CD4-positive, alpha-beta T cell (primary cell): ENCODE measurements at regions not wholly inside any gene's neighbourhood (a gene's known extent, or its start where the extent isn't known, plus 50 kb on each side); places are given as distances from the start of the nearest gene placed in this dataset.

Experiments used
- ATAC-seq: fragments of 200-7000 bp; cut with Tn5 transposase; one replicate; pipeline ENCODE4 v1.10.0; 2022; ENCODE audit warnings: mild to moderate bottlenecking; ENCODE audit not compliant: poor library complexity
- CTCF ChIA-PET: fragments of 350-600 bp; sonication (Branson Sonifier 250); formaldehyde crosslinking; loops from one replicate; lab custom pipeline; 2021; ENCODE audit warnings: antibody characterized with exemption, inconsistent platforms; lab: Charles Lee
- POLR2A ChIA-PET: fragments of 350-600 bp; sonication (Branson Sonifier 250); formaldehyde crosslinking; loops from one replicate; lab custom pipeline; 2021; ENCODE audit warnings: antibody characterized with exemption, inconsistent platforms; lab: Charles Lee
- DNase-seq, 14 experiments: peaks; one replicate each; pipeline ENCODE4 v3.0.0-alpha.2; 2013 to 2020; ENCODE audit warnings: mixed read lengths in 2 of 14
- H3K27ac ChIP-seq, 2 donors: one replicate each; pipeline versions ENCODE4 v1.5.1 to v1.7.0; 2013; ENCODE audit warnings: low read length in 2 of 2, low read depth in 1 of 2, mild to moderate bottlenecking in 1 of 2
- H3K27me3 ChIP-seq, 2 experiments: 1 replicate in 1 of 2; 2 replicates in 1 of 2; pipeline versions ENCODE4 v1.6.1 to v1.7.0; 2013; ENCODE audit warnings: low read length in 2 of 2, control low read depth in 1 of 2, mild to moderate bottlenecking in 1 of 2, moderate library complexity in 1 of 2; ENCODE audit not compliant: insufficient read depth in 2 of 2, control insufficient read depth in 1 of 2
- H3K36me3 ChIP-seq: one replicate; pipeline ENCODE4 v1.6.1; 2013; ENCODE audit warnings: low read length, control low read depth; ENCODE audit not compliant: insufficient read depth
- H3K4me1 ChIP-seq: one replicate; pipeline ENCODE4 v1.6.1; 2013; ENCODE audit warnings: low read length, control low read depth; ENCODE audit not compliant: insufficient read depth
- H3K4me3 ChIP-seq: one replicate; pipeline ENCODE4 v1.5.1; 2013; ENCODE audit warnings: mild to moderate bottlenecking, low read length, moderate library complexity
- H3K9me3 ChIP-seq, 2 experiments: 1 replicate in 1 of 2; 2 replicates in 1 of 2; pipeline versions ENCODE4 v1.6.1 to v1.7.0; 2013; ENCODE audit warnings: low read length in 2 of 2, mild to moderate bottlenecking in 2 of 2, control low read depth in 1 of 2, moderate library complexity in 1 of 2; ENCODE audit not compliant: control insufficient read depth in 1 of 2, insufficient read depth in 1 of 2
- H3K27ac Mint-ChIP-seq: one replicate; pipeline ENCODE4 v1.8.0; 2020; ENCODE audit warnings: mixed read lengths
- H3K27me3 Mint-ChIP-seq: one replicate; pipeline ENCODE4 v1.8.0; 2021; ENCODE audit warnings: mixed read lengths
- H3K36me3 Mint-ChIP-seq: one replicate; pipeline ENCODE4 v1.8.0; 2021; ENCODE audit warnings: low read depth, mixed read lengths
- H3K4me1 Mint-ChIP-seq: one replicate; pipeline ENCODE4 v1.8.0; 2021; ENCODE audit warnings: low read depth, mixed read lengths
- H3K4me3 Mint-ChIP-seq: one replicate; pipeline ENCODE4 v1.8.0; 2020; ENCODE audit warnings: mild to moderate bottlenecking, mixed read lengths
- H3K9me3 Mint-ChIP-seq: one replicate; pipeline ENCODE4 v1.8.0; 2020; ENCODE audit warnings: mixed read lengths
- intact Hi-C, 2 experiments: fragments of 100-400 bp; cut with DNase I in 1 of 2; cut with micrococcal nuclease in 1 of 2; formaldehyde crosslinking; loops; one replicate each; pipeline versions ENCODE4 v1.15.1 to v1.9.0; 2023 to 2025; cut with DNase I, micrococcal nuclease
- TF ChIP-seq, protein P1 (sequence below): fragments of 200-600 bp; IDR thresholded peaks from one replicate; pipeline ENCODE4 v1.8.0; 2022; ENCODE audit warnings: antibody characterized with exemption, mild to moderate bottlenecking

DNA sequence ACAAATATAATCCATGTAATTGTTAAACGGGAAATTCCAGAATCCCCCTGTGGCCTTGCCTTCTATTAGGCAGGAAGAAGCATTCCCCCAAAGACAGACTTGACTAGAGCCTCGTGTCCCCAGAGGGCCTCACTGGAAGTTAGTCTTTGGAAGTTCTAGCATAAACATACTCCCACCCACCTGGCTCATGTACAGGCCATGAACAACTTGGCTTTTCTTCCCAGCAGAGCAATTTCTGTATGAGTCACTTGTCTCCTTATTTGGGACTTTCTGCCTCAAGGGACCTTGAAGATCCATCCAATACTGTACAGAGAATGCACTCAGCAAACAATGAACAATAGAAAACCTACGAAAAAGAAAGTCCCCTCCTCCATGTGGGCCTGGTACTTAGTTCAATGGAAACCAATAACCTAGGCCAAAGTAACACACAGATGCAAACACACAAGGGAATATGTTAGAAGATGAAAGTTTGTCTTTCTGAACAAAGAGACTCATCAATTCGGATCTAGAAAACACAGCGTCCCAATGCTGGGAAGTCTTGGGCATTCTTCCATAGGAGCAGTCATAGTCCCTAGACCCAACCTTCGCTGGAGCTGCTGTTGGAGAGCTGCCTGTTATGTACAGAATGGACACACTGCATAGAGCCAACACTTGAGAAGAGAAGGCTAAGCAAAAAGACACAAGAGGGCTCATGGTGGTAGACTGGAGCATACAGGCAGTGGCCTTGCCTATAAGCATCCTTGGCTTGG lies 303.5 kb downstream of the HRH4 start:
- Histone ChIP-seq H3K27me3 (no peaks in the 10 kb centered on the region), H3K36me3 (no peaks in the 10 kb centered on the region), H3K4me3 (no peak overlapping the region), H3K4me1 (no peaks in the 10 kb centered on the region), H3K9me3 (no peaks in the 10 kb centered on the region), H3K27ac (no peak overlapping the region)
- POLR2A ChIA-PET = no interaction called here
- Mint-ChIP-seq H3K27ac (no peak overlapping the region), H3K36me3 (no peaks in the 10 kb centered on the region), H3K4me1 (no peaks in the 10 kb centered on the region), H3K9me3 (peaks cover 3% of the 10 kb centered on the region), H3K4me3 (no peak overlapping the region), H3K27me3 (peaks cover 13% of the 10 kb centered on the region)
- ATAC-seq = no peak
- CTCF ChIA-PET = no interaction called here
- DNase-seq = no peak
- intact Hi-C loops = no loop called here
- TF ChIP-seq, protein P1, sequence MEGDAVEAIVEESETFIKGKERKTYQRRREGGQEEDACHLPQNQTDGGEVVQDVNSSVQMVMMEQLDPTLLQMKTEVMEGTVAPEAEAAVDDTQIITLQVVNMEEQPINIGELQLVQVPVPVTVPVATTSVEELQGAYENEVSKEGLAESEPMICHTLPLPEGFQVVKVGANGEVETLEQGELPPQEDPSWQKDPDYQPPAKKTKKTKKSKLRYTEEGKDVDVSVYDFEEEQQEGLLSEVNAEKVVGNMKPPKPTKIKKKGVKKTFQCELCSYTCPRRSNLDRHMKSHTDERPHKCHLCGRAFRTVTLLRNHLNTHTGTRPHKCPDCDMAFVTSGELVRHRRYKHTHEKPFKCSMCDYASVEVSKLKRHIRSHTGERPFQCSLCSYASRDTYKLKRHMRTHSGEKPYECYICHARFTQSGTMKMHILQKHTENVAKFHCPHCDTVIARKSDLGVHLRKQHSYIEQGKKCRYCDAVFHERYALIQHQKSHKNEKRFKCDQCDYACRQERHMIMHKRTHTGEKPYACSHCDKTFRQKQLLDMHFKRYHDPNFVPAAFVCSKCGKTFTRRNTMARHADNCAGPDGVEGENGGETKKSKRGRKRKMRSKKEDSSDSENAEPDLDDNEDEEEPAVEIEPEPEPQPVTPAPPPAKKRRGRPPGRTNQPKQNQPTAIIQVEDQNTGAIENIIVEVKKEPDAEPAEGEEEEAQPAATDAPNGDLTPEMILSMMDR = no peak

DNA sequence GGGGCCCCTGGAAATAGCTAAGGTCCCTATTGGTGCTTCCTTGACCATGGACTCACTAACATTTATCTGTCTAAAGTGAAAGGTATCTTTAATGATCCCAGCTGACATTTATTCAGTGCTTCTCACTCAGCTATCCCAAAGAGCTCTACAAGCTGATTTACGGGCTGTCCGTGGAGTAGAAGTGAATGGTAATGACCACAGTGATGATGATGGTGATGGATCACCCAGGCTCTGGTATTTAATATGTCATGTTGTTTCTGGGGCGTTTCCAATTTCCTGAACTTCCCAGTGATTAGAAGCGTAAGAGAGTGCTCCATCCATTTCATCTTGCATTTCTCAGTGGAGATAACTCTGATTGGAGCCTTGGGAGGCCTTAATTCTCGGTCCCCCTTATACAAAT lies 304.3 kb downstream of the HRH4 start:
- no peaks in the 10 kb centered on the region for H3K9me3 ChIP-seq
- no peak overlapping the region for H3K4me3 ChIP-seq
- no peaks in the 10 kb centered on the region for H3K36me3 Mint-ChIP-seq
- H3K4me1 Mint-ChIP-seq = no peaks in the 10 kb centered on the region
- no peak for DNase-seq
- no peak overlapping the region for H3K27ac ChIP-seq
- POLR2A ChIA-PET = no interaction called here
- no peaks in the 10 kb centered on the region for H3K27me3 ChIP-seq
- intact Hi-C loops = no loop called here
- no peak overlapping the region for H3K4me3 Mint-ChIP-seq
- CTCF ChIA-PET = no interaction called here
- H3K27ac Mint-ChIP-seq = no peak overlapping the region
- peaks cover 16% of the 10 kb centered on the region for H3K27me3 Mint-ChIP-seq
- H3K4me1 ChIP-seq = no peaks in the 10 kb centered on the region
- H3K9me3 Mint-ChIP-seq = peaks cover 3% of the 10 kb centered on the region
- H3K36me3 ChIP-seq = no peaks in the 10 kb centered on the region
- TF ChIP-seq, protein P1 = no peak
- no peak for ATAC-seq

DNA sequence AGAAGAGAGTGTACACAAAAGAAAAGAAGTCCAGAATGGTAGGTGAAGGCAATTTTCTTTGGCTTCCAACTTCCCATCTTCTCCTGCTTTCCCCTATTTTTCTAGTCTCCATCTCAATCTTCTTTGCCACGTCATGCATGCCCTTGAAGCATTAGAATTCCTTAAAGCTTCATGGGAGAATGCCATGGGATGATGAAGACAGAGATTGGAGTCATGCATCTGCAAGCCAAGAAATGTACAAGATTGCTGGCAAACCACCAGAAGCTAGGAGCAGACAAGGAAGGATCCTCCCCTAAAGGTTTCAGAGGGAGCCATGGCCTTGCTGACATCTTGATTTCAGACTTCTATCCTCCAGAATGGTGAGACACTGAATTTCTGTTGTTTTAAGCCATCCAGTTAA lies 305.9 kb downstream of the HRH4 start:
- TF ChIP-seq, protein P1 = no peak
- POLR2A ChIA-PET = no interaction called here

More for the DNA sequence above, 305.9 kb downstream of the HRH4 start:
- peaks cover 9% of the 10 kb centered on the region for H3K27me3 Mint-ChIP-seq
- DNase-seq (no peak), ATAC-seq (no peak)
- Histone ChIP-seq H3K4me1 (no peaks in the 10 kb centered on the region), H3K4me3 (no peak overlapping the region), H3K9me3 (no peaks in the 10 kb centered on the region), H3K36me3 (no peaks in the 10 kb centered on the region), H3K27ac (no peak overlapping the region), H3K27me3 (no peaks in the 10 kb centered on the region)
- H3K36me3 Mint-ChIP-seq = no peaks in the 10 kb centered on the region
- intact Hi-C loops = no loop called here
- CTCF ChIA-PET = no interaction called here
- H3K9me3 Mint-ChIP-seq = peaks cover 3% of the 10 kb centered on the region
- no peaks in the 10 kb centered on the region for H3K4me1 Mint-ChIP-seq
- H3K4me3 Mint-ChIP-seq = no peak overlapping the region
- no peak overlapping the region for H3K27ac Mint-ChIP-seq
